ENCODE measurements at regions not wholly inside any gene's neighbourhood (a gene's known extent, or its start where the extent isn't known, plus 50 kb on each side); places are given as distances from the start of the nearest gene placed in this dataset.

GRCh38 chr13:111512707-111513106 is 192.3 kb downstream of the TEX29 start:
- TF ChIP-seq CTCF (IDR thresholded peaks at IDR 0.05; ENCODE audit: low read length) (no peak), EZH2phosphoT487 (IDR thresholded peaks at IDR 0.05; ENCODE audit: low read length) (no peak), EZH2 (optimal IDR thresholded peaks at IDR 0.05; ENCODE audit: low read depth, low read length) (no peak)
